GM04503 (cell line): ENCODE measurements at regions not wholly inside any gene's neighbourhood (a gene's known extent, or its start where the extent isn't known, plus 50 kb on each side); places are given as distances from the start of the nearest gene placed in this dataset.

ENCODE experiments used
- DNase-seq: peaks from one replicate; pipeline ENCODE4 v3.0.0-alpha.2; 2012; ENCODE audit warnings: low read depth

DNA sequence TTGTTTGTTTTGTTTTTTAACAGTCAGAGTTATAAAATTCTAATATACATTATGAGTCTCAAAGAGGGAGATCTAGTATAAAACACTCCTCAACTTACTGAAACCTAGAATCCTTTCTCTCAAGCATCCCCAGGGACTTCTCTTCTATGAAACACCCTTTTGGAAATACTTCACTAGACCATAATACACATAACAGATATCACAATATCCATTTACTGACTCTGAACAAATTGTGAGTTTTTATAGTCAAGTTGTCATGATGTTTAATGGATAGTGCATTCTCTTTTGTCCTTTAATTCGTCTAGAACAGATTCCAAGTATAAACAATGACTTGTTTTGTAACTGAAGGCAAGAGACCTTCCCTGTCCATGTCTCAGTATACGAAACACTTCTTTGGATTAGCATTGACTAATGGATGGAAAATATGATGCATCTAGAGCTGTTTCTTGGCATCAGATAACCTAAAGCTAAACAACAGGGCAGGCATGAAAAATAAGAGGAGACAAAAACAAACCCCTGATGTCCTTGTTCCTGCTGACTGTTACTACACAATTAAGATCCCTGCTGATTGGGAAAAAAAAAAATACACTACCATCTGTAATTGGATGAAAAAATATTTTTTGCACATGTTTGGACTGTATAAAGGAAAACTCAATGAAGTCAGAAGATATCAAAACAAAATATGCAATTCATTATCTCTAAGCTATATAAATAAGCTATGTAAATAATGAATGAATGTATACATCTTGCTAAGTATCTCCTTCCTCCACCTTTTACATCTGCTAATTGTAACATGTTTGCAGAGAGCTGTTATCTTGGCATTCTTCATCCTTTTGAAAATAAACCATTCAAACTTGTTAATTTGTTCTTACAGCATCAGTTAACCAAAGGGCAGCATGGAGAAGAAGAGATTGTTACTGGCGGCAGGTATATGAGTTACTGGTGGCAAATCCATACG, 214.2 kb downstream of the LACC1 start:
- DNase-seq, result no peak

- no peak for DNase-seq
These were observed 217.2 kb downstream of the LACC1 start for GRCh38 chr13:44096901-44097300.

GRCh38 chr13:44098559-44098958, 218.9 kb downstream of the LACC1 start:
- no peak for DNase-seq

DNA sequence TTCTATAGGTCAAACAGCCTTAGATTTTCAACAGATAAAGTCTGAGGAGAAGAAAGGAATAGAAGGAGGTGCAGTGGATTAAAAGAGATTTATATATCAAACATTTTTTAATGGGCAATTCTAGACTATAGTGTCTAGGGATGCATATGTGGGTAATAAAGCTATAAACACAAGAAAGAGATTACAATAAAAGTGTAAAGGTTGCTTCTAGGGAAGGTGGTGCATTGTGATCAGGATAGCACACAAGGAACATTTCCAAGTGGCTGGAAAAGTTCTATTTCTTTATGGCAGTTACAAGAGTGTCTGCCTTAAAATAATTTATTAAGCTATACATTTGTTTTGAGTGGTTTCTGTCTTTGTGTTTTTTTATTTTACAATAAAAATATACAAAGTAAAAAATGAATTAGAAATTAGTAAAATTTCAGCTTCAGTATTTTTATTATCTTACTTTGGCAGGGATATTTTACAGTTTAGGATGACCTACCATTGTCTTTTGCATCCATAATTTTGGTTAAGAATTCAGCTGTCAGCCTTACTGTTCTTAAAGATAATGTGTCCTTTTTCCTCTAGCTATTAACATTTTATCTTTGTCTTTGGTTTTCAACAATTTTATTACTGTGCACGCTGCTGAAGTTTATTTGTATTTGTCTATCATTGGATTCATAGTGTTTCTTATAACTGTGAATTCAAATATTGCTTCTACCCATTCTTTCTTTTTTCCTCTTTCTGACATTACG, 221.8 kb downstream of the LACC1 start:
- DNase-seq, result no peak

- DNase-seq, result no peak
These were observed 223.9 kb downstream of the LACC1 start for GRCh38 chr13:44103429-44104196.

DNA sequence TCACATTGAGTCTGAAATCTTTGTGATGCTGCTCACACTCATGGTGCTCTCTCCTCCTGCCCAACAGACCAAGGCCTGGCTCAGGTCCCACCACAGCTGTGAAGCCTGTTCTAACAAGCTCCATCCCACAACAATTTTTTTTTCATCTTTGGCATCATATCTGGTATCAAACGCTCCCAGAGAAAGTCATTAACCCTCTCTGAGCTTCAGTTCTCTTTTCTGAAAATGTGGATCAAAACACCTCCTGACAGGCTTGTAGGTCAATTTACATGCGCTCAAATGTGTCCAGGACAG, 224.4 kb downstream of the LACC1 start:
- DNase-seq, result no peak

DNA sequence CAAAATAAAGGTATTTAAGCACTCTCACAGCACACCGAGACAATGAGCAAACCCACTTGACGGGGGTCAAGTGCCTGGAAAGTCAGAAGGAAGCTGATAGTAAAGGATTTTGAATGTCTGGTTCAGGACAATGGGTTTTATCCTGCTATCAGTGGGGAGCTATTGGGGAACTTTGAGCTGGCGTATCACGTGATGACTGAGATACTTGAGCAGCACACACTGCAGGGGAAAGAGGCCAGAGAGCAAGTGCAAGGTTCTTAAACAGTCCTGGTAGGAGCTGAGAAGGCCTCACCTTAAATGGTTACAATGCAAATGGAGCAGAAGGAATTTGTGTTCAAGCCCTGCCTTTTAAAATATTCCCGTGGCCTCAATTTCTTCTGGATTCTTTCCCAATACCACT, 225.3 kb downstream of the LACC1 start:
- no peak for DNase-seq

DNA sequence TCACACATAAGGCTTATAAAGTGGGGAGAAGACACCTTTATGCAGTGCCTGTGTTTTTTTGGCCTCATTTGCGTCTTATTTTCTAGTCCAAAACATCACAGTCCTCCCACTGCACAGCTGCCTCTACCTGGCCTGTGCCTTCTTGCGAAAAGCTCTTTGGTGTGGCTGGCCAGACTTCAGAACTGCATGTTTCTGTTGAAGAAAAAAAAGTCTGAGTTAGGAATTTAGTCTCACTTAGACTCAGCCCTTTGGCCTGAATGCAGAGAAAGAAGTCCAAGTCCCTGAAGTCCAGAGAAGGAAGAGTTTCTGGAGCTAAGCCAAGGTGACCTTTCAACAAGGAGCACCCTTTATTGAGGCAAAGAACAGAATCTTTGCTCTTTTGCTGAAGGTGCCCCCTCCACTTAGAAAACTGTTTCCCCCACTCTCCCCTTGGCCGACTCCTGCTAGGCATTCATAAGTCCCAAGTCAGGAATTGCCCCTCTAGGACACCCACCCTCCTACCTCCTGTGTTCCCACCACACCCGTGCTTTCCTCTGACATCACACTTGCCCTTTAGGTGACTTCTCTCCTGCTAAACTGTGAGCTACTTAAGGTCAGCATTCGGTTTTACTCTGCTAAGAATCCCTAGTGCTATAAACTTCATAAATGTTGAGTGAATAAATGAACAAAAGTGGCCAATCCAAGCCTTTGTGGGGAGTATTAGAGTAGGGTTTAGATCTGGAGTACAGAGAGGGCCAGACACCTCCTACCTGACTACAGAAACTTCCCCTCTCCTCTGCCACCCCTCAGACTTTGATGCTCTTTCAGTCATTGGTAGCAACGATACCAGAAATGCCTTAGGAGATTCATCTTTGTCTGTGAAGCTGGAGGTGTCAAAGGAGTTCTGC, 226.8 kb downstream of the LACC1 start:
- no peak for DNase-seq

- DNase-seq, result no peak
These were observed 227.8 kb downstream of the LACC1 start for GRCh38 chr13:44107357-44108121.

DNA sequence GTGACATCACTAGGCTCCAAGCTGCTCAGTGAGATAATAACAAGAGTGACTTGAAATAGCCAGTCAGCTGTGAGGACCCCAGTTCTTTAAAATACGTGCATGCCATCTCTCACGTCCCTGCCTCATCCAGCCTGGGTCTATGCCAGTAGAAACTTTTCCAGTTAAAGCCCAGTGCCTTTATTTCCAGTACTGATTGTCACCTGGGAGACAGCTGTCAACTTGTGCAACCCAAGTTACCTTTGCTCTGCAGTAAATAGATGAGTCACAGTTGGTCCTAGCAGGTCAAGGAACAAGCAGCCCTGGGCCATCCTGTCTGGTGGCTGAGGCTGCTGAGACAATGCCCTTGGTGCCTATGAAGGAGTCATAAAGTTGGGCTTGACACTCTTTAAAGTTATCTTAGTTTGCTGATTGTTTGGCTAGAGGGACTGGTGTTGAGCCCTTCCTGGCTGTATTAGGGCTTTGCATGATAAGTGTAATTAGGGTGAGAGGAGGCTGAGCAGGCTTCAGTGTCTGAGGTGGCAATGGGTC, 228.7 kb downstream of the LACC1 start:
- DNase-seq, result no peak

GRCh38 chr13:44110091-44110621, 230.5 kb downstream of the LACC1 start:
- no peak for DNase-seq

DNA sequence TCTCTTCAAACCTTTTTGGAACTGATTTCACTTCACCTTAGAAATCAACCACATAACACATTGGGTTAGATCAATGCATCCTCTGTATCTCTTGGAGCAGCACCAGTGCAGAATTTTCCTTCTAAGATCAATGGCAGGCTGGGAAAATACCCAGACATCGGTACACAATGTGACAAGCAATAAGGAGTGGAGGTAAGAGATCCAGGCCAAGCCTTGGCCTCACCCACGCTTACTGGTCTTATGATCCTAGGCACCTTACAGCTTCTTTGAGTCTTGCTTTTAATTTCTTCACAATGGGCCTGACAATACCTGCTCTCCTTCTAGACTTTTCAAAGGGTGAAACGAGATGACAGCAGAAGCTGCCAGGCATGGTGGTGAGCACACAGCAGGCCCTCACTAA, 232.0 kb downstream of the LACC1 start:
- DNase-seq, result no peak

- no peak for DNase-seq
These were observed 233.1 kb downstream of the LACC1 start for GRCh38 chr13:44112700-44113329.

- DNase-seq, result no peak
These were observed 237.0 kb downstream of the LACC1 start for GRCh38 chr13:44116562-44117332.

GRCh38 chr13:44117351-44117750, 237.6 kb downstream of the LACC1 start:
- no peak for DNase-seq

DNA sequence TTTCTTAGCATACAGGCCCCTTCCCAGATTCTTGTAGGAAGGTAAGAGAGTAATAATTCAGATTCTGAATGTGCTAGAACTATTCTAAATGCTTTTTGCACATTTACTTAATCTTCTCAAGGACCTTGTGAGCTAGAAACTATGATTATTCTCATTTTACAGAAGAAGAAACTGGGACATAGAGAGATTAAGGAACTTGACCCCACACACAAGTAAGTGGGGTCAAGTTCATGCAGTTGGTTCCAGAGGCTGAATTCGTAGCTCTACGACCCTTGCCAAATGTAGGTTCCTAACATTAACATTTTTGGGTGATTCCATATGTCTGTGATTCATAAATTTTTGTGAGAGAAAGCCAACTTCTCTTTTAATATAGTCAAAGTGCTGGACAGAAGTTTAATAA, 238.1 kb downstream of the LACC1 start:
- no peak for DNase-seq

GRCh38 chr13:44118881-44119280, 239.2 kb downstream of the LACC1 start:
- DNase-seq, result no peak

DNA sequence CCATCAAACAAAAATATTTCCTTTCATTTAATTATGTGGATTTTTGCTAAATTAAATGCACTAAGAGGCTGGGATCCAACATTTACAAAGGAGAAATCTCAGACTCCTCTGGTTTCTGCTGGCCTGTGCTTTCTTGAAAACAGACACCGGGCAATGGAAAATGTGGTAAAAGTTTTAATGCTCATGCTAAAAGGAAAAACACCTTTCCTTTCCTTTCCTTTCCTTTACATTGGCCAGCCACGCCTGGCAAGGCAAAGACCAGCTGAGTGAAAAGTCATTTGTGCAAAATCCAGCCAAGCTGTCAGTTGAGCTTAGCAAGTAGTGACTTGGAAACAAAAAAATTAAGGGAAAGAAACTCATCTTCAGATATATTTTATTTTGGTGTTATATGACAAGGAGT, 240.3 kb downstream of the LACC1 start:
- DNase-seq, result no peak
